Stomach (tissue), 8 donors: ENCODE measurements at regions not wholly inside any gene's neighbourhood (a gene's known extent, or its start where the extent isn't known, plus 50 kb on each side); places are given as distances from the start of the nearest gene placed in this dataset.
A peak's percentile ranks its signal among the peaks of the same experiment; 100 is the strongest.
"Not testable (repeated sequence)": the region's sequence is repeated elsewhere in the genome, so short reads cannot be mapped to it uniquely, and the experiment has no call there.

Experiments used
- DNase-seq, 2 donors: peaks; one replicate each; pipeline versions ENCODE4 v3.0.0 to v3.0.0-alpha.2; 2013 to 2019
- H3K27ac ChIP-seq, 5 donors: fragments of 200-600 bp in 4 of 5; sonication (generic) in 4 of 5; one replicate each; pipeline ENCODE4 v1.5.1; 2013 to 2019; ENCODE audit warnings: mild to moderate bottlenecking in 1 of 5, moderate library complexity in 1 of 5
- H3K27me3 ChIP-seq, 3 donors: fragments of 200-600 bp; sonication (generic); one replicate each; pipeline ENCODE4 v1.5.1; 2017 to 2019; ENCODE audit warnings: mixed run types in 1 of 3
- H3K36me3 ChIP-seq, 4 donors: fragments of 200-600 bp; sonication (generic); 1 replicate in 3 of 4; 2 replicates in 1 of 4; pipeline ENCODE4 v1.5.1; 2016 to 2019
- H3K4me1 ChIP-seq, 4 donors: fragments of 200-600 bp; sonication (generic); one replicate each; pipeline ENCODE4 v1.5.1; 2016 to 2019
- H3K4me3 ChIP-seq, 4 donors: fragments of 200-600 bp; sonication (generic) in 3 of 4; one replicate each; pipeline ENCODE4 v1.5.1; 2016 to 2019; ENCODE audit warnings: mild to moderate bottlenecking in 1 of 4
- H3K9me3 ChIP-seq, 4 donors: fragments of 200-600 bp; sonication (generic); one replicate each; pipeline ENCODE4 v1.5.1; 2016 to 2019
- CTCF ChIP-seq, 7 experiments: fragments of 450-650 bp in 4 of 7; fragments of 200-600 bp in 3 of 7; sonication (generic) in 3 of 7; IDR thresholded peaks; one replicate each; pipeline ENCODE4 v1.5.1; 2016 to 2019; ENCODE audit warnings: antibody characterized with exemption in 7 of 7, control low read depth in 2 of 7, mild to moderate bottlenecking in 1 of 7
- EP300 ChIP-seq: sonication (generic); formaldehyde crosslinking; IDR thresholded peaks from one replicate; pipeline ENCODE4 v1.6.1; 2017; ENCODE audit warnings: antibody characterized with exemption
- POLR2A ChIP-seq, 4 donors: fragments of 450-650 bp; IDR thresholded peaks; one replicate each; pipeline ENCODE4 v1.6.1; 2016; ENCODE audit warnings: antibody characterized with exemption in 4 of 4, control low read depth in 2 of 4, mild to moderate bottlenecking in 1 of 4, moderate library complexity in 1 of 4
- POLR2AphosphoS5 ChIP-seq, 3 donors: sonication (generic); formaldehyde crosslinking; IDR thresholded peaks; one replicate each; pipeline ENCODE4 v1.6.1; 2016; ENCODE audit warnings: antibody characterized with exemption in 3 of 3
- WGBS, 5 donors: extraction: QIAGEN DNeasy Blood & Tissue Kit in 3 of 5; methylation state at CpG; one replicate each; pipeline versions ENCODE4 v1.1.5 to v1.1.7; 2013 to 2018; 5-methylcytosine and 5-hydroxymethylcytosine counted together
- intact Hi-C: fragments of 100-400 bp; cut with DNase I; formaldehyde crosslinking; loops from one replicate; pipeline ENCODE4 v1.15.1; 2023; ENCODE audit warnings: low total_unique reads
- donor health status: healthy with polysubstance abuse.
- donor health status: Bipolar disorder and iron deficiency.
- donor health status: healthy.

GRCh38 chr2:36193680-36194079 is 161.9 kb upstream of the CRIM1 start:
- Histone ChIP-seq H3K4me1 (peaks cover 0 to 8% (median 4%) of the 10 kb centered on the region in 4 donors), H3K4me3 (no peak overlapping the region), H3K27me3 (no peaks in the 10 kb centered on the region), H3K9me3 (no peaks in the 10 kb centered on the region), H3K27ac (no peak overlapping the region), H3K36me3 (no peaks in the 10 kb centered on the region)
- TF ChIP-seq POLR2A (IDR thresholded peaks at IDR 0.05) (no peak), EP300 (no peak), CTCF (IDR thresholded peaks at IDR 0.05) (no peak), POLR2AphosphoS5 (IDR thresholded peaks at IDR 0.05) (no peak)
- intact Hi-C loops: no loop called here
- no peak for DNase-seq

GRCh38 chr2:36192983-36193382 is 162.6 kb upstream of the CRIM1 start:
- Histone ChIP-seq H3K36me3 (no peaks in the 10 kb centered on the region), H3K4me1 (peaks cover 0 to 8% (median 4%) of the 10 kb centered on the region in 4 donors), H3K27ac (no peak overlapping the region), H3K4me3 (no peak overlapping the region), H3K9me3 (no peaks in the 10 kb centered on the region), H3K27me3 (no peaks in the 10 kb centered on the region)
- TF ChIP-seq POLR2A (IDR thresholded peaks at IDR 0.05): no peak
- TF ChIP-seq CTCF (IDR thresholded peaks at IDR 0.05): no peak
- TF ChIP-seq EP300: no peak
- TF ChIP-seq POLR2AphosphoS5 (IDR thresholded peaks at IDR 0.05): no peak
- DNase-seq: peak in 1 of 2 donors; percentile 18
- 0 to 17% (median 8%) methylated on average over 1 of the region's 1 CpG for WGBS, 5 donors
- intact Hi-C loops: no loop called here

GRCh38 chr2:36190097-36190496 is 165.5 kb upstream of the CRIM1 start:
- Histone ChIP-seq H3K27ac (no peak overlapping the region), H3K9me3 (no peaks in the 10 kb centered on the region), H3K4me3 (no peak overlapping the region), H3K4me1 (peaks cover 0 to 13% (median 9%) of the 10 kb centered on the region in 4 donors), H3K27me3 (no peaks in the 10 kb centered on the region), H3K36me3 (no peaks in the 10 kb centered on the region)
- WGBS, 5 donors: 87 to 94% (median 90%) methylated on average over 1 of the region's 1 CpG
- no peak for DNase-seq
- intact Hi-C loops: no loop called here
- TF ChIP-seq EP300 (no peak), CTCF (IDR thresholded peaks at IDR 0.05) (no peak), POLR2A (IDR thresholded peaks at IDR 0.05) (no peak)

GRCh38 chr2:36185624-36186023 is 170.0 kb upstream of the CRIM1 start:
- peak in 1 of 2 donors; percentile 50 for DNase-seq
- 31 to 57% (median 47%) methylated on average over 5 of the region's 5 CpGs for WGBS, 5 donors
- H3K4me1 ChIP-seq: peaks cover 0 to 9% (median 3%) of the 10 kb centered on the region in 4 donors
- intact Hi-C loops: no loop called here
- H3K4me3 ChIP-seq: no peak overlapping the region
- H3K36me3 ChIP-seq: no peaks in the 10 kb centered on the region
- TF ChIP-seq CTCF (IDR thresholded peaks at IDR 0.05) (no peak), POLR2AphosphoS5 (IDR thresholded peaks at IDR 0.05) (peak in 1 of 3 donors; percentile 54)
- no peak overlapping the region for H3K27ac ChIP-seq
- H3K9me3 ChIP-seq: no peaks in the 10 kb centered on the region
- H3K27me3 ChIP-seq: no peaks in the 10 kb centered on the region

GRCh38 chr2:36184848-36185247 is 170.7 kb upstream of the CRIM1 start:
- TF ChIP-seq EP300 (no peak), POLR2A (IDR thresholded peaks at IDR 0.05) (no peak), POLR2AphosphoS5 (IDR thresholded peaks at IDR 0.05) (no peak), CTCF (IDR thresholded peaks at IDR 0.05) (no peak)
- Histone ChIP-seq H3K27me3 (no peaks in the 10 kb centered on the region), H3K9me3 (no peaks in the 10 kb centered on the region), H3K27ac (no peak overlapping the region), H3K4me3 (no peak overlapping the region), H3K4me1 (peaks cover 0 to 9% (median 3%) of the 10 kb centered on the region in 4 donors), H3K36me3 (no peaks in the 10 kb centered on the region)
- no peak for DNase-seq
- intact Hi-C loops: no loop called here

- H3K9me3 ChIP-seq, DNase-seq, H3K27ac ChIP-seq, intact Hi-C loops, H3K4me3 ChIP-seq, H3K27me3 ChIP-seq, H3K36me3 ChIP-seq, H3K4me1 ChIP-seq: not testable (repeated sequence)
- WGBS, 5 donors: 82 to 90% (median 85%) methylated on average over 7 of the region's 7 CpGs
These were observed 174.6 kb upstream of the CRIM1 start for GRCh38 chr2:36180789-36181482.

GRCh38 chr2:36180293-36180692 is 175.3 kb upstream of the CRIM1 start:
- intact Hi-C loops, H3K4me1 ChIP-seq, H3K9me3 ChIP-seq, H3K4me3 ChIP-seq, DNase-seq, H3K36me3 ChIP-seq, H3K27me3 ChIP-seq, H3K27ac ChIP-seq: not testable (repeated sequence)
- 93 to 98% (median 98%) methylated on average over 16 to 26 of the region's 30 CpGs; no CpG with 5 or more reads in 1 of the 5 donors for WGBS, 5 donors
